MM.1S (cell line): ENCODE measurements at regions not wholly inside any gene's neighbourhood (a gene's known extent, or its start where the extent isn't known, plus 50 kb on each side); places are given as distances from the start of the nearest gene placed in this dataset.

Experiments used
- EZH2phosphoT487 ChIP-seq: fragments of 300-600 bp; sonication (generic); IDR thresholded peaks from 2 replicates; pipeline ENCODE4 v1.6.1; 2018; ENCODE audit warnings: antibody characterized with exemption, low read length
- TF ChIP-seq, protein P1 (sequence below): fragments of 300-600 bp; sonication (generic); IDR thresholded peaks from 2 replicates; pipeline ENCODE4 v1.5.1; 2016; ENCODE audit warnings: antibody characterized with exemption, low read length, mixed read lengths

DNA sequence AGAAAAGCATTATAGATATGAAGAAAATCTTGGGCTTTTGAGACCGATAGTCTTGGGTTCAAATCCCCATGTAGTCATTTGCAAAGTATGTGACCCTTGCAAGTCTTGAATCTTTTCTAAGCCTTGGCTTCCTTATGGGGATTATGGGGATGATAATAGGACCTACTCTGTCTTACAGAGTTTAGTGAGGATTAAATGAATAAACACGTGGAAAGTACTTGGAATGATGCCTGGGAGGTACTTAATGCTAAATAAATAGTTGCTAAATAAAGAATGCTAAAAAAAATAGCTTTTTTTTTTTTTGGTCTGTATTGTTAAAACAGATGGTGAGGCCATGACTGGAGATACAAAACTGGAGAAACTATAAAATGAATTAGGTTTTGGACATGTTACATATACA lies 292.7 kb downstream of the GPAT3 start:
- TF ChIP-seq, protein P1, sequence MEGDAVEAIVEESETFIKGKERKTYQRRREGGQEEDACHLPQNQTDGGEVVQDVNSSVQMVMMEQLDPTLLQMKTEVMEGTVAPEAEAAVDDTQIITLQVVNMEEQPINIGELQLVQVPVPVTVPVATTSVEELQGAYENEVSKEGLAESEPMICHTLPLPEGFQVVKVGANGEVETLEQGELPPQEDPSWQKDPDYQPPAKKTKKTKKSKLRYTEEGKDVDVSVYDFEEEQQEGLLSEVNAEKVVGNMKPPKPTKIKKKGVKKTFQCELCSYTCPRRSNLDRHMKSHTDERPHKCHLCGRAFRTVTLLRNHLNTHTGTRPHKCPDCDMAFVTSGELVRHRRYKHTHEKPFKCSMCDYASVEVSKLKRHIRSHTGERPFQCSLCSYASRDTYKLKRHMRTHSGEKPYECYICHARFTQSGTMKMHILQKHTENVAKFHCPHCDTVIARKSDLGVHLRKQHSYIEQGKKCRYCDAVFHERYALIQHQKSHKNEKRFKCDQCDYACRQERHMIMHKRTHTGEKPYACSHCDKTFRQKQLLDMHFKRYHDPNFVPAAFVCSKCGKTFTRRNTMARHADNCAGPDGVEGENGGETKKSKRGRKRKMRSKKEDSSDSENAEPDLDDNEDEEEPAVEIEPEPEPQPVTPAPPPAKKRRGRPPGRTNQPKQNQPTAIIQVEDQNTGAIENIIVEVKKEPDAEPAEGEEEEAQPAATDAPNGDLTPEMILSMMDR, result no peak
- no peak for TF ChIP-seq EZH2phosphoT487
